Panc1 (cell line): ENCODE measurements at regions not wholly inside any gene's neighbourhood (a gene's known extent, or its start where the extent isn't known, plus 50 kb on each side); places are given as distances from the start of the nearest gene placed in this dataset.

Source experiments
- ATAC-seq: fragments of 200-7000 bp; cut with Tn5 transposase; 2 replicates; pipeline ENCODE4 v1.9.1; 2020; ENCODE audit warnings: mild to moderate bottlenecking, moderate library complexity
- BruUV-seq: library from RNA; stranded (reverse); fragments of 400-500 nt; replicated peaks from 2 replicates; lab custom pipeline; 2021; lab: Mats Ljungman, UMichigan
- CTCF ChIA-PET: fragments of 300-600 bp; sonication (Branson Sonifier 250); formaldehyde crosslinking; loops from one replicate; lab custom pipeline; 2022; ENCODE audit warnings: antibody characterized with exemption; lab: Charles Lee
- POLR2A ChIA-PET: fragments of 300-600 bp; sonication (Branson Sonifier 250); formaldehyde crosslinking; loops from one replicate; lab custom pipeline; 2022; ENCODE audit warnings: antibody characterized with exemption; lab: Charles Lee
- DNase-seq: peaks from one replicate; pipeline ENCODE4 v3.0.0-alpha.2; 2010; ENCODE audit warnings: low read depth, low spot score
- H3K27ac ChIP-seq: 2 replicates; pipeline ENCODE4 v1.5.1; 2011; ENCODE audit warnings: mild to moderate bottlenecking, low read length, inconsistent platforms
- H3K27me3 ChIP-seq: fragments of 200-500 bp; sonication (Bioruptor generic); 2 replicates; pipeline ENCODE4 v1.6.0; 2014; ENCODE audit warnings: low read length, inconsistent platforms; ENCODE audit not compliant: control insufficient read depth, insufficient read depth
- H3K36me3 ChIP-seq: fragments of 200-500 bp; sonication (Bioruptor generic); 2 replicates; pipeline ENCODE4 v1.5.1; 2014; ENCODE audit warnings: inconsistent platforms, mild to moderate bottlenecking, low read length, moderate library complexity; ENCODE audit not compliant: control insufficient read depth, insufficient read depth
- H3K4me1 ChIP-seq: 2 replicates; pipeline ENCODE4 v1.5.1; 2011; ENCODE audit warnings: inconsistent platforms, mild to moderate bottlenecking, low read length, moderate library complexity; ENCODE audit not compliant: control insufficient read depth, insufficient read depth
- H3K4me3 ChIP-seq, 2 experiments: 2 replicates each; pipeline ENCODE4 v1.5.1; 2011 to 2012; ENCODE audit warnings: low read depth in 2 of 2, low read length in 2 of 2, mild to moderate bottlenecking in 2 of 2, inconsistent platforms in 1 of 2, moderate library complexity in 1 of 2
- H3K9me3 ChIP-seq: fragments of 200-500 bp; sonication (Bioruptor generic); 2 replicates; pipeline ENCODE4 v1.5.1; 2014; ENCODE audit warnings: low read depth, mild to moderate bottlenecking, inconsistent platforms, low read length, moderate library complexity; ENCODE audit not compliant: control insufficient read depth, insufficient read depth
- POLR2AphosphoS5 ChIP-seq: IDR thresholded peaks from 2 replicates; pipeline ENCODE4 v1.6.1; 2012; ENCODE audit warnings: mild to moderate bottlenecking, low read depth, low read length, moderate library complexity
- SIN3A ChIP-seq: IDR thresholded peaks from 2 replicates; pipeline ENCODE4 v1.6.1; 2012; ENCODE audit warnings: low read depth, mild to moderate bottlenecking, low read length, moderate library complexity, borderline replicate concordance; ENCODE audit not compliant: insufficient read depth
- TCF7L2 ChIP-seq: IDR thresholded peaks from 2 replicates; pipeline ENCODE4 v1.6.1; 2011; ENCODE audit warnings: mild to moderate bottlenecking, low read depth, low read length, inconsistent platforms
- in situ Hi-C: cut with HindIII; loops from 2 replicates; pipeline ENCODE4 v1.10.0; 2016; ENCODE audit warnings: low sequenced_read_pairs, low pct_unique_long_range_greater_than_20kb
- intact Hi-C: fragments of 100-400 bp; cut with micrococcal nuclease; formaldehyde crosslinking; loops from one replicate; pipeline ENCODE4 v1.10.0; 2022; ENCODE audit not compliant: unreplicated experiment
- TF ChIP-seq, protein P1 (sequence below), 2 experiments: IDR thresholded peaks; 2 replicates each; pipeline ENCODE4 v1.6.1; 2011 to 2012; ENCODE audit warnings: low read depth in 2 of 2, control low read depth in 1 of 2, low read length in 1 of 2, mild to moderate bottlenecking in 1 of 2, moderate library complexity in 1 of 2; ENCODE audit not compliant: insufficient read depth in 1 of 2
- TF ChIP-seq, protein P2 (sequence below): fragments of 450-650 bp; IDR thresholded peaks from 2 replicates; pipeline ENCODE4 v1.5.1; 2017; ENCODE audit warnings: mild to moderate bottlenecking

DNA sequence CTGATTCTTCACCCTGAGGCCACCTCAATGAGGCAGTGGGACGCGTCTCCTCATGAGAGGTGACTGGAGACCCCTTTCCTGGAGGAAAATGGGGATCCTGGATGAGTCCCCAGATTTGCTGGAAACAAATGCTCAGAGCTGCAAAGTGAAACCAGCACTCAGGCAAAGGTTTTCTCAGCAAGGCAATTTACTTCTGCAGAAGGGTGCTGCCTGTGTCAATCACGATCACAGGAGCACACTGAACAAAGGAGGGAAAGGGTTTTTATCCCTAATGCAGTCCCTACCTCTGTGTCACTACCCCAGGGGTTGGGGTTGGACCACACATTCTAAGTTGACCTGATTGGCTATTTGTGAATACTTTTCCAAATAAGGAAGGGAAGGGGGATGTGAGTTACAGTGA lies 69.9 kb upstream of the CDK20 start:
- Histone ChIP-seq H3K27ac (no peak overlapping the region), H3K9me3 (no peaks in the 10 kb centered on the region), H3K4me3 (no peak overlapping the region), H3K4me1 (no peaks in the 10 kb centered on the region), H3K36me3 (no peaks in the 10 kb centered on the region), H3K27me3 (no peaks in the 10 kb centered on the region)
- BruUV-seq: no TSS peak
- DNase-seq (no peak), ATAC-seq (no peak)
- in situ Hi-C loops (no loop called here), intact Hi-C loops (no loop called here)
- TF ChIP-seq TCF7L2 (no peak), SIN3A (no peak), POLR2AphosphoS5 (no peak)
- TF ChIP-seq, protein P1, sequence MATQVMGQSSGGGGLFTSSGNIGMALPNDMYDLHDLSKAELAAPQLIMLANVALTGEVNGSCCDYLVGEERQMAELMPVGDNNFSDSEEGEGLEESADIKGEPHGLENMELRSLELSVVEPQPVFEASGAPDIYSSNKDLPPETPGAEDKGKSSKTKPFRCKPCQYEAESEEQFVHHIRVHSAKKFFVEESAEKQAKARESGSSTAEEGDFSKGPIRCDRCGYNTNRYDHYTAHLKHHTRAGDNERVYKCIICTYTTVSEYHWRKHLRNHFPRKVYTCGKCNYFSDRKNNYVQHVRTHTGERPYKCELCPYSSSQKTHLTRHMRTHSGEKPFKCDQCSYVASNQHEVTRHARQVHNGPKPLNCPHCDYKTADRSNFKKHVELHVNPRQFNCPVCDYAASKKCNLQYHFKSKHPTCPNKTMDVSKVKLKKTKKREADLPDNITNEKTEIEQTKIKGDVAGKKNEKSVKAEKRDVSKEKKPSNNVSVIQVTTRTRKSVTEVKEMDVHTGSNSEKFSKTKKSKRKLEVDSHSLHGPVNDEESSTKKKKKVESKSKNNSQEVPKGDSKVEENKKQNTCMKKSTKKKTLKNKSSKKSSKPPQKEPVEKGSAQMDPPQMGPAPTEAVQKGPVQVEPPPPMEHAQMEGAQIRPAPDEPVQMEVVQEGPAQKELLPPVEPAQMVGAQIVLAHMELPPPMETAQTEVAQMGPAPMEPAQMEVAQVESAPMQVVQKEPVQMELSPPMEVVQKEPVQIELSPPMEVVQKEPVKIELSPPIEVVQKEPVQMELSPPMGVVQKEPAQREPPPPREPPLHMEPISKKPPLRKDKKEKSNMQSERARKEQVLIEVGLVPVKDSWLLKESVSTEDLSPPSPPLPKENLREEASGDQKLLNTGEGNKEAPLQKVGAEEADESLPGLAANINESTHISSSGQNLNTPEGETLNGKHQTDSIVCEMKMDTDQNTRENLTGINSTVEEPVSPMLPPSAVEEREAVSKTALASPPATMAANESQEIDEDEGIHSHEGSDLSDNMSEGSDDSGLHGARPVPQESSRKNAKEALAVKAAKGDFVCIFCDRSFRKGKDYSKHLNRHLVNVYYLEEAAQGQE (IDR thresholded peaks at IDR 0.05; ENCODE audit: insufficient read depth in 1 of 2, low read depth in 2 of 2, low read length in 1 of 2): no peak
- TF ChIP-seq, protein P2, sequence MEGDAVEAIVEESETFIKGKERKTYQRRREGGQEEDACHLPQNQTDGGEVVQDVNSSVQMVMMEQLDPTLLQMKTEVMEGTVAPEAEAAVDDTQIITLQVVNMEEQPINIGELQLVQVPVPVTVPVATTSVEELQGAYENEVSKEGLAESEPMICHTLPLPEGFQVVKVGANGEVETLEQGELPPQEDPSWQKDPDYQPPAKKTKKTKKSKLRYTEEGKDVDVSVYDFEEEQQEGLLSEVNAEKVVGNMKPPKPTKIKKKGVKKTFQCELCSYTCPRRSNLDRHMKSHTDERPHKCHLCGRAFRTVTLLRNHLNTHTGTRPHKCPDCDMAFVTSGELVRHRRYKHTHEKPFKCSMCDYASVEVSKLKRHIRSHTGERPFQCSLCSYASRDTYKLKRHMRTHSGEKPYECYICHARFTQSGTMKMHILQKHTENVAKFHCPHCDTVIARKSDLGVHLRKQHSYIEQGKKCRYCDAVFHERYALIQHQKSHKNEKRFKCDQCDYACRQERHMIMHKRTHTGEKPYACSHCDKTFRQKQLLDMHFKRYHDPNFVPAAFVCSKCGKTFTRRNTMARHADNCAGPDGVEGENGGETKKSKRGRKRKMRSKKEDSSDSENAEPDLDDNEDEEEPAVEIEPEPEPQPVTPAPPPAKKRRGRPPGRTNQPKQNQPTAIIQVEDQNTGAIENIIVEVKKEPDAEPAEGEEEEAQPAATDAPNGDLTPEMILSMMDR: no peak
- CTCF ChIA-PET: no interaction called here
- POLR2A ChIA-PET: no interaction called here

DNA sequence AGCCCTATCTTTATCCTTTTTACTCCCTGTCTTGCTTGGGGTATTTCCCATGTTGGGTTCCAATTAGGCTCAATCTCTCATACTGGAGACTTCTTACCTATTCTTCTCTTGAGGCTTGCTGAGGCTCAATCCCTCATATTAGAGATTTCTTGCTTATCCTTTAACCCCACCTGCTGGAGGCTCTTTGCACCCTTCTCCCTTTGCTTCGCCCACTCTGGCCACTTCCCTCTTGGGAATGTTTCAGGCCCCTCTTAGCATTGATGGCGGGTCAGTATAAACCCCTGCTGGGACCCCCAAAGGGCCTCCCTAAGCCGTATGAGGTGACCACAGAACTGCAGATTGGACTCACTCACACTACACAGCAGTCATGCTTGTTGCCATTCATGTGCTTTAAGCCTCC lies 69.3 kb upstream of the CDK20 start:
- H3K9me3 ChIP-seq: no peaks in the 10 kb centered on the region
- no peaks in the 10 kb centered on the region for H3K4me1 ChIP-seq
- no peak overlapping the region for H3K27ac ChIP-seq
- H3K36me3 ChIP-seq: no peaks in the 10 kb centered on the region
- in situ Hi-C loops: no loop called here
- ATAC-seq (no peak), DNase-seq (no peak)
- ChIA-PET POLR2A (no interaction called here), CTCF (no interaction called here)
- intact Hi-C loops: no loop called here
- H3K27me3 ChIP-seq: no peaks in the 10 kb centered on the region
- BruUV-seq: no TSS peak
- TF ChIP-seq, protein P1 (IDR thresholded peaks at IDR 0.05; ENCODE audit: insufficient read depth in 1 of 2, low read depth in 2 of 2, low read length in 1 of 2): no peak
- no peak for TF ChIP-seq SIN3A
- TF ChIP-seq, protein P2: no peak
- TF ChIP-seq POLR2AphosphoS5: no peak
- no peak for TF ChIP-seq TCF7L2
- H3K4me3 ChIP-seq: no peak overlapping the region
